HCT116 (cell line): ENCODE measurements at regions not wholly inside any gene's neighbourhood (a gene's known extent, or its start where the extent isn't known, plus 50 kb on each side); places are given as distances from the start of the nearest gene placed in this dataset.

Experiments
- ATAC-seq: fragments of 200-7000 bp; cut with Tn5 transposase; 2 replicates; pipeline ENCODE4 v1.9.1; 2020; ENCODE audit warnings: mild to moderate bottlenecking, moderate library complexity
- BruUV-seq: library from RNA; stranded (reverse); fragments of 400-500 nt; replicated peaks from 2 replicates; lab custom pipeline; 2021; lab: Mats Ljungman, UMichigan
- CTCF ChIA-PET: fragments of 300-600 bp; sonication (Branson Sonifier 250); formaldehyde crosslinking; loops from one replicate; lab custom pipeline; 2021; ENCODE audit warnings: antibody characterized with exemption; lab: Charles Lee
- POLR2A ChIA-PET: fragments of 300-600, 350-600 bp; sonication (Branson Sonifier 250); formaldehyde crosslinking; loops from one replicate; lab custom pipeline; 2021; ENCODE audit warnings: antibody characterized with exemption; lab: Charles Lee
- RAD21 ChIA-PET, 2 experiments: fragments of 300-600 bp; sonication (Branson Sonifier 250); formaldehyde crosslinking; loops; one replicate each; lab custom pipeline; 2023; ENCODE audit warnings: low total read pairs in 2 of 2; ENCODE audit not compliant: uncharacterized antibody in 2 of 2, unreplicated experiment in 2 of 2, low non-redundant PET in 1 of 2; lab: Charles Lee
- DNase-seq: peaks from one replicate; pipeline ENCODE4 v3.0.0-alpha.2; 2010; ENCODE audit warnings: low read depth, low spot score
- H2AFZ ChIP-seq: fragments of 200-600 bp; shearing (Covaris generic), sonication (generic); 2 replicates; pipeline ENCODE4 v1.6.1; 2017; ENCODE audit warnings: low read depth, mixed run types, mixed read lengths, antibody characterized with exemption, low read length; ENCODE audit not compliant: poor library complexity, severe bottlenecking
- H3K27ac ChIP-seq: 2 replicates; pipeline ENCODE4 v1.5.1; 2012; ENCODE audit warnings: low read depth, low read length
- H3K27me3 ChIP-seq: fragments of 200-600 bp; sonication (generic); 2 replicates; pipeline ENCODE4 v1.6.1; 2016; ENCODE audit warnings: mixed run types, low read length, mixed read lengths; ENCODE audit not compliant: insufficient read depth
- H3K36me3 ChIP-seq, 2 experiments: fragments of 200-500 bp in 1 of 2; fragments of 200-600 bp in 1 of 2; sonication (Bioruptor generic) in 1 of 2; sonication (generic) in 1 of 2; 2 replicates each; pipeline versions ENCODE4 v1.5.1 to v1.6.1; 2014 to 2016; ENCODE audit warnings: low read length in 2 of 2, inconsistent platforms in 1 of 2, mixed read lengths in 1 of 2, mixed run types in 1 of 2; ENCODE audit not compliant: insufficient read depth in 2 of 2, control insufficient read depth in 1 of 2
- H3K4me1 ChIP-seq, 2 experiments: fragments of 200-600 bp in 1 of 2; sonication (generic) in 1 of 2; 2 replicates each; pipeline versions ENCODE4 v1.5.1 to v1.6.1; 2012 to 2017; ENCODE audit warnings: low read length in 2 of 2, inconsistent platforms in 1 of 2, mild to moderate bottlenecking in 1 of 2, mixed read lengths in 1 of 2, mixed run types in 1 of 2, moderate library complexity in 1 of 2; ENCODE audit not compliant: insufficient read depth in 2 of 2, control insufficient read depth in 1 of 2
- H3K4me2 ChIP-seq: fragments of 200-600 bp; sonication (generic); 2 replicates; pipeline ENCODE4 v1.6.1; 2017; ENCODE audit warnings: mixed run types, low read length, mixed read lengths
- H3K4me3 ChIP-seq, 2 experiments: fragments of 200-600 bp in 1 of 2; sonication (generic) in 1 of 2; replicated peaks in 1 of 2; 2 replicates each; pipeline ENCODE4 v1.5.1; 2011 to 2016; ENCODE audit warnings: low read length in 2 of 2, control low read depth in 1 of 2, low read depth in 1 of 2, mild to moderate bottlenecking in 1 of 2, mixed read lengths in 1 of 2, mixed run types in 1 of 2
- H3K79me2 ChIP-seq: fragments of 200-600 bp; sonication (generic); 2 replicates; pipeline ENCODE4 v1.6.1; 2017; ENCODE audit warnings: mild to moderate bottlenecking, mixed run types, low read length, moderate library complexity, mixed read lengths; ENCODE audit not compliant: insufficient read depth
- H3K9ac ChIP-seq: fragments of 200-600 bp; sonication (generic); 2 replicates; pipeline ENCODE4 v1.6.1; 2016; ENCODE audit warnings: low read length, mixed read lengths
- H3K9me2 ChIP-seq: fragments of 200-600 bp; sonication (generic), shearing (Covaris generic); 2 replicates; pipeline ENCODE4 v1.6.1; 2017; ENCODE audit warnings: mixed run types, mild to moderate bottlenecking, moderate library complexity; ENCODE audit not compliant: insufficient read depth
- H3K9me3 ChIP-seq, 2 experiments: fragments of 200-500 bp in 1 of 2; fragments of 200-600 bp in 1 of 2; sonication (Bioruptor generic) in 1 of 2; sonication (generic) in 1 of 2; 2 replicates each; pipeline ENCODE4 v1.6.1; 2014 to 2017; ENCODE audit warnings: low read length in 2 of 2, mixed read lengths in 2 of 2, inconsistent platforms in 1 of 2, low read depth in 1 of 2, mild to moderate bottlenecking in 1 of 2, mixed run types in 1 of 2, moderate library complexity in 1 of 2; ENCODE audit not compliant: control insufficient read depth in 1 of 2, insufficient read depth in 1 of 2
- H4K20me1 ChIP-seq: fragments of 200-600 bp; sonication (generic), shearing (Covaris generic); 2 replicates; pipeline ENCODE4 v1.6.1; 2017; ENCODE audit warnings: mixed run types, mild to moderate bottlenecking, moderate library complexity; ENCODE audit not compliant: insufficient read depth
- CEBPB ChIP-seq: IDR thresholded peaks from 2 replicates; pipeline ENCODE4 v1.6.1; 2012; ENCODE audit warnings: low read depth
- EGR1 ChIP-seq: IDR thresholded peaks from 2 replicates; pipeline ENCODE4 v1.6.1; 2012; ENCODE audit warnings: low read depth
- ELF1 ChIP-seq: IDR thresholded peaks from 2 replicates; pipeline ENCODE4 v1.6.1; 2012; ENCODE audit warnings: low read depth, borderline replicate concordance
- EZH2 ChIP-seq: fragments of 200-600 bp; sonication (generic); IDR thresholded peaks from 2 replicates; pipeline ENCODE4 v1.6.1; 2017; ENCODE audit warnings: antibody characterized with exemption, mixed run types
- EZH2phosphoT487 ChIP-seq: fragments of 200-600 bp; IDR thresholded peaks from 2 replicates; pipeline ENCODE4 v1.6.1; 2018; ENCODE audit warnings: antibody characterized with exemption, borderline replicate concordance
- FOSL1 ChIP-seq: IDR thresholded peaks from 2 replicates; pipeline ENCODE4 v1.6.1; 2012; ENCODE audit warnings: low read depth
- POLR2A ChIP-seq: IDR thresholded peaks from 2 replicates; pipeline ENCODE4 v1.7.0; 2011; ENCODE audit warnings: borderline replicate concordance; ENCODE audit not compliant: insufficient read depth, insufficient read length; ENCODE audit errors: extremely low read depth
- POLR2AphosphoS5 ChIP-seq: IDR thresholded peaks from 2 replicates; pipeline ENCODE4 v1.6.1; 2011; ENCODE audit warnings: mild to moderate bottlenecking, low read depth, low read length, moderate library complexity
- RAD21 ChIP-seq: IDR thresholded peaks from 2 replicates; pipeline ENCODE4 v1.6.1; 2012; ENCODE audit warnings: low read depth, mild to moderate bottlenecking
- SRF ChIP-seq: IDR thresholded peaks from 2 replicates; pipeline ENCODE4 v1.6.1; 2012; ENCODE audit warnings: low read depth
- TCF7L2 ChIP-seq: IDR thresholded peaks from 2 replicates; pipeline ENCODE4 v1.7.0; 2011; ENCODE audit warnings: borderline replicate concordance, inconsistent platforms; ENCODE audit not compliant: insufficient read depth, insufficient read length; ENCODE audit errors: extremely low read depth
- YY1 ChIP-seq: IDR thresholded peaks from 2 replicates; pipeline ENCODE4 v1.6.1; 2011; ENCODE audit warnings: low read length, low read depth, moderate library complexity, mild to moderate bottlenecking; ENCODE audit not compliant: insufficient replicate concordance; ENCODE audit errors: extremely low read depth
- ZFX ChIP-seq: fragments of 450-650 bp; IDR thresholded peaks from 2 replicates; pipeline ENCODE4 v1.6.1; 2017
- ZNF274 ChIP-seq: fragments of 200-500 bp; sonication (Bioruptor generic); IDR thresholded peaks from 2 replicates; pipeline ENCODE4 v1.6.1; 2014; ENCODE audit warnings: mild to moderate bottlenecking, low read depth, low read length, inconsistent platforms
- intact Hi-C: fragments of 100-400 bp; cut with micrococcal nuclease; formaldehyde crosslinking; loops from 2 replicates; pipeline ENCODE4 v1.10.0; 2022
- TF ChIP-seq, protein P1 (sequence below): IDR thresholded peaks from 2 replicates; pipeline ENCODE4 v1.6.1; 2012; ENCODE audit warnings: low read depth
- TF ChIP-seq, protein P2 (sequence below), 3 experiments: fragments of 200-600 bp in 1 of 3; sonication (generic) in 1 of 3; IDR thresholded peaks in 2 of 3; conservative IDR thresholded peaks in 1 of 3; 2 replicates each; pipeline ENCODE4 v1.5.1; 2012 to 2017; ENCODE audit warnings: low read depth in 2 of 3, low read length in 2 of 3, antibody characterized with exemption in 1 of 3, borderline replicate concordance in 1 of 3, control low read depth in 1 of 3, mild to moderate bottlenecking in 1 of 3, mixed read lengths in 1 of 3, mixed run types in 1 of 3, moderate library complexity in 1 of 3; ENCODE audit not compliant: insufficient read depth in 1 of 3
- TF ChIP-seq, protein P3 (sequence below): IDR thresholded peaks from 2 replicates; pipeline ENCODE4 v1.6.1; 2012

DNA sequence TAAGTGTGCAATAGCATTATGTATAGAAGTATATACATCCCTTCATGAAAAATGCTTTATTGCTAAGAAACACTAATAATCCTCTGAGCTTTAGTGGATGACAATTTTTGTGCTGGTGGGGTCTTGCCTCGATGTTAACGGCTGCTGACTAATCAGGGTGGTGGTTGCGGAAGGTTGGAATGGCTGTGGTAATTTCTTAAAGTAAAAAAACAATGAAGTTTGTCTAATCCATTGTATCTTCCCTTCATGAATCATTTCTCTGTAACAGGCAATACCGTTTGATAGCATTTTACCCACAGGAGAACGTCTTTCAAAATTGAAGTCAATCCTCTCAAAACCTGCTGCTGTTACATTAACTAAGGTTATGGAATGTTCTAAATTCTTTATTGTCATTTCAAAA lies 816.5 kb upstream of the GJE1 start:
- no peaks in the 10 kb centered on the region for H3K9me3 ChIP-seq
- H4K20me1 ChIP-seq: no peaks in the 10 kb centered on the region
- no TSS peak for BruUV-seq
- RAD21 ChIA-PET: no interaction called here
- no peaks in the 10 kb centered on the region for H3K9me2 ChIP-seq
- no peak overlapping the region for H3K4me2 ChIP-seq
- H3K36me3 ChIP-seq: no peaks in the 10 kb centered on the region
- H3K27ac ChIP-seq: no peak overlapping the region
- no peak overlapping the region for H2AFZ ChIP-seq
- CTCF ChIA-PET: no interaction called here
- H3K27me3 ChIP-seq: no peaks in the 10 kb centered on the region
- H3K4me1 ChIP-seq: no peaks in the 10 kb centered on the region
- POLR2A ChIA-PET: no interaction called here
- ATAC-seq (no peak), DNase-seq (no peak)
- intact Hi-C loops: no loop called here
- TF ChIP-seq CEBPB (no peak), ZFX (no peak), ZNF274 (no peak), RAD21 (no peak), POLR2A (no peak)
- TF ChIP-seq, protein P1, sequence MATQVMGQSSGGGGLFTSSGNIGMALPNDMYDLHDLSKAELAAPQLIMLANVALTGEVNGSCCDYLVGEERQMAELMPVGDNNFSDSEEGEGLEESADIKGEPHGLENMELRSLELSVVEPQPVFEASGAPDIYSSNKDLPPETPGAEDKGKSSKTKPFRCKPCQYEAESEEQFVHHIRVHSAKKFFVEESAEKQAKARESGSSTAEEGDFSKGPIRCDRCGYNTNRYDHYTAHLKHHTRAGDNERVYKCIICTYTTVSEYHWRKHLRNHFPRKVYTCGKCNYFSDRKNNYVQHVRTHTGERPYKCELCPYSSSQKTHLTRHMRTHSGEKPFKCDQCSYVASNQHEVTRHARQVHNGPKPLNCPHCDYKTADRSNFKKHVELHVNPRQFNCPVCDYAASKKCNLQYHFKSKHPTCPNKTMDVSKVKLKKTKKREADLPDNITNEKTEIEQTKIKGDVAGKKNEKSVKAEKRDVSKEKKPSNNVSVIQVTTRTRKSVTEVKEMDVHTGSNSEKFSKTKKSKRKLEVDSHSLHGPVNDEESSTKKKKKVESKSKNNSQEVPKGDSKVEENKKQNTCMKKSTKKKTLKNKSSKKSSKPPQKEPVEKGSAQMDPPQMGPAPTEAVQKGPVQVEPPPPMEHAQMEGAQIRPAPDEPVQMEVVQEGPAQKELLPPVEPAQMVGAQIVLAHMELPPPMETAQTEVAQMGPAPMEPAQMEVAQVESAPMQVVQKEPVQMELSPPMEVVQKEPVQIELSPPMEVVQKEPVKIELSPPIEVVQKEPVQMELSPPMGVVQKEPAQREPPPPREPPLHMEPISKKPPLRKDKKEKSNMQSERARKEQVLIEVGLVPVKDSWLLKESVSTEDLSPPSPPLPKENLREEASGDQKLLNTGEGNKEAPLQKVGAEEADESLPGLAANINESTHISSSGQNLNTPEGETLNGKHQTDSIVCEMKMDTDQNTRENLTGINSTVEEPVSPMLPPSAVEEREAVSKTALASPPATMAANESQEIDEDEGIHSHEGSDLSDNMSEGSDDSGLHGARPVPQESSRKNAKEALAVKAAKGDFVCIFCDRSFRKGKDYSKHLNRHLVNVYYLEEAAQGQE: no peak
- no peak overlapping the region for H3K9ac ChIP-seq
- no peak overlapping the region for H3K4me3 ChIP-seq
- no peaks in the 10 kb centered on the region for H3K79me2 ChIP-seq

DNA sequence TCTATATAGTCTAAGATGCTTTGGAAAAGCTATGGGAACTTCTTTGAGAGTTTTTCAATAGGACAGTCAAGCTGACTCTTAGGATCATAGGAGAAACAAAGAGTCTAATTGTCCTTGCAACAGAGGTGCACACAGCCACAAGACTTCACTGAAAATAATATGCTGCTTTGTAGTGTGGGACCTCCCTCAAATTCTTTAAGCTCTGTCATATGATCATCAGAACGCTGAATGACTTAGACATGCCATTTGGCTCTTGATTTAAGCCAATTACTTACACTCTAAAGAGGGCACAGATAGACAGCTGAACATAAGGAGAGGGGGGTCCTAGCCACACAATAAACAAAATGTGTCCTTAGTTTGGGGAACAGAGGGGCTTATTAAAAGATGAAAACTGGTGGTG lies 818.7 kb upstream of the GJE1 start:
- no peaks in the 10 kb centered on the region for H4K20me1 ChIP-seq
- no peaks in the 10 kb centered on the region for H3K9me2 ChIP-seq
- H3K4me2 ChIP-seq: no peak overlapping the region
- H3K27ac ChIP-seq: no peak overlapping the region
- no TSS peak for BruUV-seq
- H3K79me2 ChIP-seq: no peaks in the 10 kb centered on the region
- DNase-seq: no peak
- ChIA-PET CTCF (no interaction called here), RAD21 (no interaction called here), POLR2A (no interaction called here)
- no peak for ATAC-seq
- no peak overlapping the region for H3K4me3 ChIP-seq
- no peaks in the 10 kb centered on the region for H3K36me3 ChIP-seq
- no peak overlapping the region for H2AFZ ChIP-seq
- no peaks in the 10 kb centered on the region for H3K4me1 ChIP-seq
- no peaks in the 10 kb centered on the region for H3K27me3 ChIP-seq
- intact Hi-C loops: no loop called here
- no peaks in the 10 kb centered on the region for H3K9me3 ChIP-seq
- no peak overlapping the region for H3K9ac ChIP-seq
- no peak for TF ChIP-seq YY1
- TF ChIP-seq EZH2: no peak
- TF ChIP-seq, protein P2, sequence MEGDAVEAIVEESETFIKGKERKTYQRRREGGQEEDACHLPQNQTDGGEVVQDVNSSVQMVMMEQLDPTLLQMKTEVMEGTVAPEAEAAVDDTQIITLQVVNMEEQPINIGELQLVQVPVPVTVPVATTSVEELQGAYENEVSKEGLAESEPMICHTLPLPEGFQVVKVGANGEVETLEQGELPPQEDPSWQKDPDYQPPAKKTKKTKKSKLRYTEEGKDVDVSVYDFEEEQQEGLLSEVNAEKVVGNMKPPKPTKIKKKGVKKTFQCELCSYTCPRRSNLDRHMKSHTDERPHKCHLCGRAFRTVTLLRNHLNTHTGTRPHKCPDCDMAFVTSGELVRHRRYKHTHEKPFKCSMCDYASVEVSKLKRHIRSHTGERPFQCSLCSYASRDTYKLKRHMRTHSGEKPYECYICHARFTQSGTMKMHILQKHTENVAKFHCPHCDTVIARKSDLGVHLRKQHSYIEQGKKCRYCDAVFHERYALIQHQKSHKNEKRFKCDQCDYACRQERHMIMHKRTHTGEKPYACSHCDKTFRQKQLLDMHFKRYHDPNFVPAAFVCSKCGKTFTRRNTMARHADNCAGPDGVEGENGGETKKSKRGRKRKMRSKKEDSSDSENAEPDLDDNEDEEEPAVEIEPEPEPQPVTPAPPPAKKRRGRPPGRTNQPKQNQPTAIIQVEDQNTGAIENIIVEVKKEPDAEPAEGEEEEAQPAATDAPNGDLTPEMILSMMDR (IDR thresholded peaks at IDR 0.05 in 2 of 3, conservative IDR thresholded peaks at IDR 0.05 in 1 of 3; ENCODE audit: borderline replicate concordance in 1 of 3, insufficient read depth in 1 of 3, low read depth in 2 of 3, low read length in 2 of 3): no peak
- TF ChIP-seq ELF1: no peak
- TF ChIP-seq CEBPB: no peak
- TF ChIP-seq, protein P3, sequence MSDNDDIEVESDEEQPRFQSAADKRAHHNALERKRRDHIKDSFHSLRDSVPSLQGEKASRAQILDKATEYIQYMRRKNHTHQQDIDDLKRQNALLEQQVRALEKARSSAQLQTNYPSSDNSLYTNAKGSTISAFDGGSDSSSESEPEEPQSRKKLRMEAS: no peak
- TF ChIP-seq ZFX: no peak
- TF ChIP-seq FOSL1: no peak
- no peak for TF ChIP-seq TCF7L2
- TF ChIP-seq EGR1: no peak
- no peak for TF ChIP-seq POLR2AphosphoS5
- TF ChIP-seq POLR2A: no peak
- TF ChIP-seq ZNF274: no peak
- TF ChIP-seq EZH2phosphoT487: no peak
- no peak for TF ChIP-seq SRF
